ENCODE measurements at regions not wholly inside any gene's neighbourhood (a gene's known extent, or its start where the extent isn't known, plus 50 kb on each side); places are given as distances from the start of the nearest gene placed in this dataset.

GRCh38 chr12:126873701-126874100 is 1393.3 kb upstream of the TMEM132C start:
- H3K4me3 ChIP-seq, result no peak overlapping the region
- no peak for TF ChIP-seq CTCF (IDR thresholded peaks at IDR 0.05)
- TF ChIP-seq POLR2A (IDR thresholded peaks at IDR 0.05), result no peak
- no peaks in the 10 kb centered on the region for H3K9me3 ChIP-seq
- no peaks in the 10 kb centered on the region for H3K27me3 ChIP-seq
- no peak overlapping the region for H3K27ac ChIP-seq
- WGBS, 2 donors, result 64 to 76% methylated on average over 5 of the region's 5 CpGs
- intact Hi-C loops (cut with DNase I), result loop anchor here (10.0 kb wide), 1 partner anchor 809 kb away; no protein-coding TSS in a partner anchor
- no peaks in the 10 kb centered on the region for H3K4me1 ChIP-seq
- no peaks in the 10 kb centered on the region for H3K36me3 ChIP-seq
- DNase-seq, result no peak

GRCh38 chr12:126874427-126875026 is 1392.4 kb upstream of the TMEM132C start:
- 0 to 51% methylated on average over 4 to 5 of the region's 8 CpGs for WGBS, 2 donors
- no peak for DNase-seq
- Histone ChIP-seq H3K4me1 (no peaks in the 10 kb centered on the region), H3K4me3 (no peak overlapping the region), H3K9me3 (no peaks in the 10 kb centered on the region), H3K27me3 (no peaks in the 10 kb centered on the region), H3K36me3 (no peaks in the 10 kb centered on the region), H3K27ac (no peak overlapping the region)
- intact Hi-C loops (cut with DNase I), result loop anchor here (10.0 kb wide), 1 partner anchor 810 kb away; no protein-coding TSS in a partner anchor
- TF ChIP-seq CTCF (IDR thresholded peaks at IDR 0.05) (peak; percentile 64 to 92 (median 76)), POLR2A (IDR thresholded peaks at IDR 0.05) (no peak)

GRCh38 chr12:126879842-126880241 is 1387.1 kb upstream of the TMEM132C start:
- intact Hi-C loops (cut with DNase I), result loop anchor here (10.0 kb wide), 1 partner anchor 815 kb away; no protein-coding TSS in a partner anchor
- Histone ChIP-seq H3K4me1 (no peaks in the 10 kb centered on the region), H3K27me3 (no peaks in the 10 kb centered on the region), H3K9me3 (no peaks in the 10 kb centered on the region), H3K4me3 (no peak overlapping the region), H3K27ac (no peak overlapping the region), H3K36me3 (no peaks in the 10 kb centered on the region)
- no peak for DNase-seq
- WGBS, 2 donors, result 40 to 66% methylated on average over 2 of the region's 2 CpGs
- TF ChIP-seq CTCF (IDR thresholded peaks at IDR 0.05) (no peak), POLR2A (IDR thresholded peaks at IDR 0.05) (no peak)

- Histone ChIP-seq H3K4me3 (no peak overlapping the region), H3K4me1 (no peaks in the 10 kb centered on the region), H3K9me3 (no peaks in the 10 kb centered on the region), H3K36me3 (no peaks in the 10 kb centered on the region), H3K27me3 (peaks cover 0 to 11% (median 0%) of the 10 kb centered on the region in 4 donors), H3K27ac (no peak overlapping the region)
- WGBS, 2 donors, result 12 to 35% methylated on average over 4 of the region's 4 CpGs
- intact Hi-C loops (cut with DNase I), result no loop called here
- no peak for TF ChIP-seq CTCF (IDR thresholded peaks at IDR 0.05)
- no peak for TF ChIP-seq POLR2A (IDR thresholded peaks at IDR 0.05)
- DNase-seq, result no peak
Observed at GRCh38 chr12:126883697-126884096, 1383.3 kb upstream of the TMEM132C start.

- intact Hi-C loops (cut with DNase I), result no loop called here
- Histone ChIP-seq H3K9me3 (no peaks in the 10 kb centered on the region), H3K36me3 (no peaks in the 10 kb centered on the region), H3K4me3 (no peak overlapping the region), H3K27me3 (peaks cover 0 to 11% (median 0%) of the 10 kb centered on the region in 4 donors), H3K27ac (no peak overlapping the region), H3K4me1 (no peaks in the 10 kb centered on the region)
- WGBS, 2 donors, result 90 to 93% methylated on average over 4 of the region's 4 CpGs
- no peak for DNase-seq
- no peak for TF ChIP-seq POLR2A (IDR thresholded peaks at IDR 0.05)
- no peak for TF ChIP-seq CTCF (IDR thresholded peaks at IDR 0.05)
Observed at GRCh38 chr12:126889501-126889900, 1377.5 kb upstream of the TMEM132C start.
